Neural progenitor cell (in vitro differentiated cells): ENCODE measurements at regions not wholly inside any gene's neighbourhood (a gene's known extent, or its start where the extent isn't known, plus 50 kb on each side); places are given as distances from the start of the nearest gene placed in this dataset.
A peak's percentile ranks its signal among the peaks of the same experiment; 100 is the strongest.

Experiments
- DNase-seq: peaks from one replicate; pipeline ENCODE4 v3.0.0-alpha.2; 2016; ENCODE audit warnings: low spot score
- H2AFZ ChIP-seq: fragments of 200-600 bp; sonication (generic); replicated peaks from 2 replicates; pipeline ENCODE4 v1.6.1; 2016; ENCODE audit warnings: antibody characterized with exemption
- H3F3A ChIP-seq: fragments of 200-600 bp; sonication (generic); 2 replicates; pipeline ENCODE4 v1.6.1; 2016; ENCODE audit warnings: antibody characterized with exemption, low read depth
- H3K27ac ChIP-seq: fragments of 200-600 bp; sonication (generic); 2 replicates; pipeline ENCODE4 v1.5.1; 2016; ENCODE audit warnings: mild to moderate bottlenecking
- H3K27me3 ChIP-seq: fragments of 200-600 bp; sonication (generic); 2 replicates; pipeline ENCODE4 v1.6.1; 2016; ENCODE audit warnings: mild to moderate bottlenecking, moderate library complexity
- H3K36me3 ChIP-seq: fragments of 200-600 bp; sonication (generic); 2 replicates; pipeline ENCODE4 v1.5.1; 2016
- H3K4me1 ChIP-seq: fragments of 200-600 bp; sonication (generic); 2 replicates; pipeline ENCODE4 v1.6.1; 2016; ENCODE audit warnings: mixed run types
- H3K4me2 ChIP-seq: fragments of 200-600 bp; sonication (generic); 2 replicates; pipeline ENCODE4 v1.6.1; 2016
- H3K4me3 ChIP-seq: fragments of 200-600 bp; sonication (generic); 2 replicates; pipeline ENCODE4 v1.5.1; 2016
- H3K79me2 ChIP-seq: fragments of 200-600 bp; sonication (generic); 2 replicates; pipeline ENCODE4 v1.6.1; 2016; ENCODE audit warnings: low read depth
- H3K9ac ChIP-seq: fragments of 200-600 bp; sonication (generic); 2 replicates; pipeline ENCODE4 v1.6.1; 2016
- H3K9me3 ChIP-seq: fragments of 200-600 bp; sonication (generic); 2 replicates; pipeline ENCODE4 v1.5.1; 2016; ENCODE audit warnings: low read depth
- H4K20me1 ChIP-seq: fragments of 200-600 bp; sonication (generic); 2 replicates; pipeline ENCODE4 v1.6.1; 2016; ENCODE audit warnings: low read depth
- H3K27ac Mint-ChIP-seq: 3 replicates; pipeline ENCODE4 v1.8.0; 2021; ENCODE audit warnings: mixed read lengths
- H3K27me3 Mint-ChIP-seq: 2 replicates; pipeline ENCODE4 v1.8.0; 2022; ENCODE audit warnings: low read depth, mild to moderate bottlenecking, inconsistent platforms, moderate library complexity, mixed read lengths; ENCODE audit not compliant: insufficient read depth
- H3K36me3 Mint-ChIP-seq: 3 replicates; pipeline ENCODE4 v1.8.0; 2021; ENCODE audit warnings: mixed read lengths
- H3K4me1 Mint-ChIP-seq: 3 replicates; pipeline ENCODE4 v1.8.0; 2021; ENCODE audit warnings: mixed read lengths
- H3K4me3 Mint-ChIP-seq: 3 replicates; pipeline ENCODE4 v1.8.0; 2021; ENCODE audit warnings: mild to moderate bottlenecking, moderate library complexity, mixed read lengths
- H3K9me3 Mint-ChIP-seq: 3 replicates; pipeline ENCODE4 v1.8.0; 2020; ENCODE audit warnings: mixed read lengths
- CTCF ChIP-seq: fragments of 200-600 bp; sonication (generic); IDR thresholded peaks from 2 replicates; pipeline ENCODE4 v1.5.1; 2017; ENCODE audit warnings: antibody characterized with exemption, mild to moderate bottlenecking
- EZH2 ChIP-seq: fragments of 200-600 bp; sonication (generic); IDR thresholded peaks from 2 replicates; pipeline ENCODE4 v1.6.1; 2017; ENCODE audit warnings: antibody characterized with exemption, mild to moderate bottlenecking, moderate library complexity
- EZH2phosphoT487 ChIP-seq: fragments of 200-600 bp; sonication (generic); IDR thresholded peaks from 2 replicates; pipeline ENCODE4 v1.6.1; 2017; ENCODE audit warnings: antibody characterized with exemption

- no peak for DNase-seq
- Histone ChIP-seq H3K36me3 (no peaks in the 10 kb centered on the region), H4K20me1 (no peaks in the 10 kb centered on the region), H3K27ac (peak overlapping the region; percentile 25), H3K4me2 (no peak overlapping the region), H3K4me1 (peaks cover 25% of the 10 kb centered on the region), H3F3A (peaks cover 3% of the 10 kb centered on the region), H2AFZ (no peak overlapping the region), H3K4me3 (no peak overlapping the region), H3K27me3 (no peaks in the 10 kb centered on the region), H3K9ac (no peak overlapping the region), H3K9me3 (no peaks in the 10 kb centered on the region), H3K79me2 (no peaks in the 10 kb centered on the region)
- Mint-ChIP-seq H3K4me3 (no peak overlapping the region), H3K9me3 (peaks cover 2% of the 10 kb centered on the region), H3K36me3 (no peaks in the 10 kb centered on the region), H3K27me3 (peaks cover 2% of the 10 kb centered on the region), H3K4me1 (peaks cover 2% of the 10 kb centered on the region), H3K27ac (no peak overlapping the region)
- TF ChIP-seq CTCF = no peak
- TF ChIP-seq EZH2 = no peak
- no peak for TF ChIP-seq EZH2phosphoT487
Measured at GRCh38 chr12:22900401-22900800, 275.4 kb downstream of the ETNK1 start.

- no peak overlapping the region for H3K4me3 Mint-ChIP-seq
- no peak for TF ChIP-seq EZH2
- no peak for TF ChIP-seq EZH2phosphoT487
- TF ChIP-seq CTCF = no peak
- Histone ChIP-seq H3F3A (peaks cover 3% of the 10 kb centered on the region), H3K27ac (no peak overlapping the region), H4K20me1 (no peaks in the 10 kb centered on the region), H3K27me3 (no peaks in the 10 kb centered on the region), H3K4me1 (peaks cover 12% of the 10 kb centered on the region), H2AFZ (no peak overlapping the region), H3K79me2 (no peaks in the 10 kb centered on the region), H3K9ac (no peak overlapping the region), H3K9me3 (no peaks in the 10 kb centered on the region), H3K4me2 (no peak overlapping the region), H3K4me3 (no peak overlapping the region), H3K36me3 (no peaks in the 10 kb centered on the region)
- H3K4me1 Mint-ChIP-seq = no peaks in the 10 kb centered on the region
- no peak for DNase-seq
- H3K36me3 Mint-ChIP-seq = no peaks in the 10 kb centered on the region
- H3K9me3 Mint-ChIP-seq = peaks cover 4% of the 10 kb centered on the region
- H3K27me3 Mint-ChIP-seq = peaks cover 2% of the 10 kb centered on the region
- H3K27ac Mint-ChIP-seq = no peak overlapping the region
Measured at GRCh38 chr12:22904485-22904884, 279.5 kb downstream of the ETNK1 start.

GRCh38 chr12:22916241-22916640 is 291.3 kb downstream of the ETNK1 start:
- H3K27ac ChIP-seq = peak overlapping the region; percentile 69
- H3K9me3 Mint-ChIP-seq = peaks cover 7% of the 10 kb centered on the region

More at GRCh38 chr12:22916241-22916640, 291.3 kb downstream of the ETNK1 start:
- Histone ChIP-seq H3K9ac (no peak overlapping the region), H3K9me3 (no peaks in the 10 kb centered on the region), H2AFZ (peak overlapping the region; percentile 65), H3K79me2 (no peaks in the 10 kb centered on the region), H3K36me3 (no peaks in the 10 kb centered on the region), H3K4me1 (peaks cover 18% of the 10 kb centered on the region), H3K4me2 (peak overlapping the region; percentile 40), H3K27me3 (no peaks in the 10 kb centered on the region), H3K4me3 (no peak overlapping the region), H4K20me1 (no peaks in the 10 kb centered on the region), H3F3A (peaks cover 20% of the 10 kb centered on the region)
- peaks cover 4% of the 10 kb centered on the region for H3K27me3 Mint-ChIP-seq
- no peak for DNase-seq
- peak overlapping the region; percentile 51 for H3K27ac Mint-ChIP-seq
- H3K36me3 Mint-ChIP-seq = no peaks in the 10 kb centered on the region
- no peak overlapping the region for H3K4me3 Mint-ChIP-seq
- peaks cover 17% of the 10 kb centered on the region for H3K4me1 Mint-ChIP-seq
- no peak for TF ChIP-seq EZH2phosphoT487
- no peak for TF ChIP-seq EZH2
- TF ChIP-seq CTCF = no peak
